ENCODE measurements at regions not wholly inside any gene's neighbourhood (a gene's known extent, or its start where the extent isn't known, plus 50 kb on each side); places are given as distances from the start of the nearest gene placed in this dataset.
"Not testable (repeated sequence)": the region's sequence is repeated elsewhere in the genome, so short reads cannot be mapped to it uniquely, and the experiment has no call there.

- H3K4me1 Mint-ChIP-seq; H3K27ac Mint-ChIP-seq (ENCODE audit: unreplicated experiment); H3K9me3 Mint-ChIP-seq; H3K4me3 Mint-ChIP-seq; H3K27me3 Mint-ChIP-seq (ENCODE audit: low read depth); H3K36me3 Mint-ChIP-seq (ENCODE audit: low read depth); DNase-seq (ENCODE audit: low read depth, low spot score): not testable (repeated sequence)
Observed at GRCh38 chr9:84535973-84536372, 133.6 kb upstream of the NTRK2 start.

DNA sequence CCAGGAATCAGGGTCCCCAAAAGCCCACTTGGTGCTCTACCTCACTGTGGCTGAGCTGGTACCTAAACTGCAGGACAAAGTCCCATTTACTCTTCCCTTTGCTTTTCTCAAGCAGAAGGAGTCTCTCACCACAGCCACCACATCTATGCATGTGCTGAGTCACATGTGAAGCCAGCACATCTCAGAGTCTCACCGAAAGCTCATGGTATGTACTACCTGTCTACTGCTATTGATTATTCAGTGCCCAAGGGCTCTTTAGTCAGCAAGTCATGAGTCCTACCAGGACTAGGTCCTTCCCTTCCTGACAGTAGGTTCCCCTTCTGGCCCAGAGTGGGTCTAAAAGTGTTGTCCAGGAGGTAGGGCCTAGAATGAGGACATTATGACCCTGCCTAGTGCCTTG, 130.7 kb upstream of the NTRK2 start:
- Mint-ChIP-seq H3K27me3 (ENCODE audit: low read depth) (no peaks in the 10 kb centered on the region), H3K4me1 (peaks cover 8% of the 10 kb centered on the region), H3K27ac (ENCODE audit: unreplicated experiment) (no peak overlapping the region), H3K9me3 (peaks cover 6% of the 10 kb centered on the region), H3K36me3 (ENCODE audit: low read depth) (peaks cover 8% of the 10 kb centered on the region), H3K4me3 (no peak overlapping the region)
- TF ChIP-seq, protein P1, sequence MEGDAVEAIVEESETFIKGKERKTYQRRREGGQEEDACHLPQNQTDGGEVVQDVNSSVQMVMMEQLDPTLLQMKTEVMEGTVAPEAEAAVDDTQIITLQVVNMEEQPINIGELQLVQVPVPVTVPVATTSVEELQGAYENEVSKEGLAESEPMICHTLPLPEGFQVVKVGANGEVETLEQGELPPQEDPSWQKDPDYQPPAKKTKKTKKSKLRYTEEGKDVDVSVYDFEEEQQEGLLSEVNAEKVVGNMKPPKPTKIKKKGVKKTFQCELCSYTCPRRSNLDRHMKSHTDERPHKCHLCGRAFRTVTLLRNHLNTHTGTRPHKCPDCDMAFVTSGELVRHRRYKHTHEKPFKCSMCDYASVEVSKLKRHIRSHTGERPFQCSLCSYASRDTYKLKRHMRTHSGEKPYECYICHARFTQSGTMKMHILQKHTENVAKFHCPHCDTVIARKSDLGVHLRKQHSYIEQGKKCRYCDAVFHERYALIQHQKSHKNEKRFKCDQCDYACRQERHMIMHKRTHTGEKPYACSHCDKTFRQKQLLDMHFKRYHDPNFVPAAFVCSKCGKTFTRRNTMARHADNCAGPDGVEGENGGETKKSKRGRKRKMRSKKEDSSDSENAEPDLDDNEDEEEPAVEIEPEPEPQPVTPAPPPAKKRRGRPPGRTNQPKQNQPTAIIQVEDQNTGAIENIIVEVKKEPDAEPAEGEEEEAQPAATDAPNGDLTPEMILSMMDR (conservative IDR thresholded peaks at IDR 0.05) = no peak
- no peak for DNase-seq (ENCODE audit: low read depth, low spot score)

DNA sequence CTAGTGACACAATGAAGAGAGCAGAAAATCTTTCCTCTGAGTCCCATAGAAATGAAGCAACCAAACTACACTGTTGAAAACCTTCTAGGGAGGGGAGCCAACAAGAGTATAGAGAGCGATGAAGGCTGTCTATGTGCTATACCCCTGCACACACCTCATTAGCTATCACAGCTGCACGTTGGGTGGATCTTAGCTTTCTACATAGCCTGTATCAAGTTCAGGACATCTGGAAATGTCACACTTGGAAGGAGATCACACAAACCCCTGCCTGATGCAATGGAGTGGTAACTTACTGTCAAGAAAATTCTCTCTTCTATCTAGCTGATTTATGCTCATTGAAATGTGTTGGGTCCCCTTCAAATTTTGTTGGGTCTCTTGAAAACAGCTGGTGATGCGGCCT, 127.0 kb upstream of the NTRK2 start:
- TF ChIP-seq, protein P1 (conservative IDR thresholded peaks at IDR 0.05) = no peak
- DNase-seq (ENCODE audit: low read depth, low spot score) = no peak
- Mint-ChIP-seq H3K27ac (ENCODE audit: unreplicated experiment) (no peak overlapping the region), H3K9me3 (peaks cover 3% of the 10 kb centered on the region), H3K27me3 (ENCODE audit: low read depth) (no peaks in the 10 kb centered on the region), H3K4me1 (no peaks in the 10 kb centered on the region), H3K36me3 (ENCODE audit: low read depth) (no peaks in the 10 kb centered on the region), H3K4me3 (no peak overlapping the region)

- Mint-ChIP-seq H3K4me3 (no peak overlapping the region), H3K36me3 (ENCODE audit: low read depth) (no peaks in the 10 kb centered on the region), H3K4me1 (peaks cover 11% of the 10 kb centered on the region), H3K27ac (ENCODE audit: unreplicated experiment) (no peak overlapping the region), H3K9me3 (no peaks in the 10 kb centered on the region), H3K27me3 (ENCODE audit: low read depth) (peaks cover 38% of the 10 kb centered on the region)
- TF ChIP-seq, protein P1 (conservative IDR thresholded peaks at IDR 0.05) = no peak
- no peak for DNase-seq (ENCODE audit: low read depth, low spot score)
Observed at GRCh38 chr9:84554069-84554664, 115.4 kb upstream of the NTRK2 start.

GRCh38 chr9:84556556-84556955, 113.0 kb upstream of the NTRK2 start:
- TF ChIP-seq, protein P1 (conservative IDR thresholded peaks at IDR 0.05) = no peak
- H3K4me3 Mint-ChIP-seq = no peak overlapping the region
- H3K36me3 Mint-ChIP-seq (ENCODE audit: low read depth) = no peaks in the 10 kb centered on the region
- peaks cover 51% of the 10 kb centered on the region for H3K27me3 Mint-ChIP-seq (ENCODE audit: low read depth)
- no peak for DNase-seq (ENCODE audit: low read depth, low spot score)
- no peak overlapping the region for H3K27ac Mint-ChIP-seq (ENCODE audit: unreplicated experiment)
- H3K4me1 Mint-ChIP-seq = peaks cover 11% of the 10 kb centered on the region
- H3K9me3 Mint-ChIP-seq = no peaks in the 10 kb centered on the region

- no peaks in the 10 kb centered on the region for H3K36me3 Mint-ChIP-seq (ENCODE audit: low read depth)
- TF ChIP-seq, protein P1 (conservative IDR thresholded peaks at IDR 0.05) = no peak
Observed at GRCh38 chr9:84557751-84558150, 111.8 kb upstream of the NTRK2 start.

More at GRCh38 chr9:84557751-84558150, 111.8 kb upstream of the NTRK2 start:
- DNase-seq (ENCODE audit: low read depth, low spot score) = no peak
- Mint-ChIP-seq H3K4me1 (peaks cover 11% of the 10 kb centered on the region), H3K9me3 (no peaks in the 10 kb centered on the region), H3K4me3 (no peak overlapping the region), H3K27ac (ENCODE audit: unreplicated experiment) (no peak overlapping the region), H3K27me3 (ENCODE audit: low read depth) (peaks cover 50% of the 10 kb centered on the region)

Data from neural crest cell (in vitro differentiated cells).